GM21526 (cell line): ENCODE measurements at regions not wholly inside any gene's neighbourhood (a gene's known extent, or its start where the extent isn't known, plus 50 kb on each side); places are given as distances from the start of the nearest gene placed in this dataset.

Source experiments
- ATAC-seq: cut with Tn5 transposase; IDR thresholded peaks from one replicate; pipeline ENCODE4 v1.9.1; 2021; ENCODE audit warnings: moderate library complexity; ENCODE audit not compliant: unreplicated experiment, low FRiP score

GRCh38 chrX:131970347-131970746 is 52.8 kb upstream of the STK26 start:
- no peak for ATAC-seq
